Cardiac muscle cell (in vitro differentiated cells and primary cell): ENCODE measurements at regions not wholly inside any gene's neighbourhood (a gene's known extent, or its start where the extent isn't known, plus 50 kb on each side); places are given as distances from the start of the nearest gene placed in this dataset.
"Not testable (repeated sequence)": the region's sequence is repeated elsewhere in the genome, so short reads cannot be mapped to it uniquely, and the experiment has no call there.

Experiments used
- DNase-seq, 2 donors: peaks; one replicate each; pipeline versions ENCODE4 v3.0.0 to v3.0.0-alpha.2; 2010 to 2017; ENCODE audit warnings: low read depth in 1 of 2, low spot score in 1 of 2
- H3K27ac ChIP-seq: fragments of 200-600 bp; sonication (generic); 2 replicates; pipeline ENCODE4 v1.5.1; 2016
- H3K27me3 ChIP-seq: fragments of 200-600 bp; sonication (generic); 2 replicates; pipeline ENCODE4 v1.6.0; 2016; ENCODE audit warnings: control low read depth
- H3K36me3 ChIP-seq: fragments of 200-600 bp; sonication (generic); 2 replicates; pipeline ENCODE4 v1.5.1; 2016; ENCODE audit warnings: control low read depth
- H3K4me1 ChIP-seq: fragments of 200-600 bp; sonication (generic); 2 replicates; pipeline ENCODE4 v1.8.1; 2017; ENCODE audit warnings: low read depth, mild to moderate bottlenecking, mixed run types
- H3K4me3 ChIP-seq: fragments of 200-600 bp; sonication (generic); 2 replicates; pipeline ENCODE4 v1.5.1; 2016; ENCODE audit warnings: mild to moderate bottlenecking
- H3K9me3 ChIP-seq: fragments of 200-600 bp; sonication (generic); 2 replicates; pipeline ENCODE4 v1.5.1; 2017; ENCODE audit warnings: low read depth, mild to moderate bottlenecking, control low read depth
- CTCF ChIP-seq: IDR thresholded peaks from 2 replicates; pipeline ENCODE4 v1.5.1; 2012; ENCODE audit warnings: low read depth, mild to moderate bottlenecking, low read length

GRCh38 chr18:72999971-73000607, 132.3 kb upstream of the NETO1 start:
- no peak for DNase-seq
- Histone ChIP-seq H3K9me3 (no peaks in the 10 kb centered on the region), H3K4me3 (no peak overlapping the region), H3K27ac (no peak overlapping the region), H3K4me1 (no peaks in the 10 kb centered on the region), H3K27me3 (no peaks in the 10 kb centered on the region), H3K36me3 (no peaks in the 10 kb centered on the region)
- TF ChIP-seq CTCF: no peak

GRCh38 chr18:72995558-72995957, 127.8 kb upstream of the NETO1 start:
- no peak overlapping the region for H3K4me3 ChIP-seq
- no peak for DNase-seq
- H3K9me3 ChIP-seq: no peaks in the 10 kb centered on the region
- no peaks in the 10 kb centered on the region for H3K36me3 ChIP-seq
- H3K27me3 ChIP-seq: no peaks in the 10 kb centered on the region
- no peak for TF ChIP-seq CTCF
- no peak overlapping the region for H3K27ac ChIP-seq
- H3K4me1 ChIP-seq: no peaks in the 10 kb centered on the region

- Histone ChIP-seq H3K36me3 (no peaks in the 10 kb centered on the region), H3K4me3 (no peak overlapping the region), H3K4me1 (no peaks in the 10 kb centered on the region), H3K27me3 (no peaks in the 10 kb centered on the region), H3K9me3 (no peaks in the 10 kb centered on the region), H3K27ac (no peak overlapping the region)
- DNase-seq: no peak
- no peak for TF ChIP-seq CTCF
Measured at GRCh38 chr18:72993250-72993649, 125.5 kb upstream of the NETO1 start.

- Histone ChIP-seq H3K4me1 (no peaks in the 10 kb centered on the region), H3K27me3 (no peaks in the 10 kb centered on the region), H3K36me3 (no peaks in the 10 kb centered on the region), H3K27ac (no peak overlapping the region), H3K4me3 (no peak overlapping the region), H3K9me3 (no peaks in the 10 kb centered on the region)
- no peak for DNase-seq
- no peak for TF ChIP-seq CTCF
Measured at GRCh38 chr18:72991379-72991778, 123.6 kb upstream of the NETO1 start.

GRCh38 chr18:72987570-72987969, 119.8 kb upstream of the NETO1 start:
- not testable (repeated sequence) for H3K36me3 ChIP-seq, H3K4me3 ChIP-seq, H3K9me3 ChIP-seq, H3K27me3 ChIP-seq, H3K27ac ChIP-seq, H3K4me1 ChIP-seq, DNase-seq

- H3K36me3 ChIP-seq: no peaks in the 10 kb centered on the region
- no peak overlapping the region for H3K27ac ChIP-seq
- no peak overlapping the region for H3K4me3 ChIP-seq
- DNase-seq: no peak
- H3K4me1 ChIP-seq: no peaks in the 10 kb centered on the region
- no peak for TF ChIP-seq CTCF
- H3K9me3 ChIP-seq: no peaks in the 10 kb centered on the region
- H3K27me3 ChIP-seq: no peaks in the 10 kb centered on the region
Measured at GRCh38 chr18:72986103-72986502, 118.3 kb upstream of the NETO1 start.
